UCSD-AML1 (cell line): ENCODE measurements at regions not wholly inside any gene's neighbourhood (a gene's known extent, or its start where the extent isn't known, plus 50 kb on each side); places are given as distances from the start of the nearest gene placed in this dataset.
"Not testable (repeated sequence)": the region's sequence is repeated elsewhere in the genome, so short reads cannot be mapped to it uniquely, and the experiment has no call there.

Source experiments
- DNase-seq: peaks from one replicate; lab custom pipeline; 2025; ENCODE audit not compliant: unreplicated experiment; lab: John Stamatoyannopoulos, UW

DNA sequence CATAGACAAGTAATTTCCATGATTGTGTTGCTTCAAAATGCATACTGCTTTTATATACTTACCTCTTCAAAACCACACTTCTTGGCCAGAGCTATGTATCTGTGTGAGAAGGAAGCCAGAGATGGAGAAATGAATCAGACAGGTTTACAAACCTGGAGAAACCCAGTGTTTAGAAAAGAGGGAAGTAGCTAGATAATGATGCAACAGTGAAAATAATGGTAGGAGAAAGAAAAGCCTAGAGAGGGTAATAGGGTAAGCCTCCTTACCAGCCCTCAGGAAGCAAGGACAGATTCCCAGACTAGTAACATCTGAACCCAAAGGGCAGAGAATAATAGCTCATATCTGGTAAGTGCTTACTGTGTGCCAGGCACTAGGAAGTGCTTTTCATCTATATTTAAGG lies 250.3 kb upstream of the CDH11 start:
- no peak for DNase-seq

DNA sequence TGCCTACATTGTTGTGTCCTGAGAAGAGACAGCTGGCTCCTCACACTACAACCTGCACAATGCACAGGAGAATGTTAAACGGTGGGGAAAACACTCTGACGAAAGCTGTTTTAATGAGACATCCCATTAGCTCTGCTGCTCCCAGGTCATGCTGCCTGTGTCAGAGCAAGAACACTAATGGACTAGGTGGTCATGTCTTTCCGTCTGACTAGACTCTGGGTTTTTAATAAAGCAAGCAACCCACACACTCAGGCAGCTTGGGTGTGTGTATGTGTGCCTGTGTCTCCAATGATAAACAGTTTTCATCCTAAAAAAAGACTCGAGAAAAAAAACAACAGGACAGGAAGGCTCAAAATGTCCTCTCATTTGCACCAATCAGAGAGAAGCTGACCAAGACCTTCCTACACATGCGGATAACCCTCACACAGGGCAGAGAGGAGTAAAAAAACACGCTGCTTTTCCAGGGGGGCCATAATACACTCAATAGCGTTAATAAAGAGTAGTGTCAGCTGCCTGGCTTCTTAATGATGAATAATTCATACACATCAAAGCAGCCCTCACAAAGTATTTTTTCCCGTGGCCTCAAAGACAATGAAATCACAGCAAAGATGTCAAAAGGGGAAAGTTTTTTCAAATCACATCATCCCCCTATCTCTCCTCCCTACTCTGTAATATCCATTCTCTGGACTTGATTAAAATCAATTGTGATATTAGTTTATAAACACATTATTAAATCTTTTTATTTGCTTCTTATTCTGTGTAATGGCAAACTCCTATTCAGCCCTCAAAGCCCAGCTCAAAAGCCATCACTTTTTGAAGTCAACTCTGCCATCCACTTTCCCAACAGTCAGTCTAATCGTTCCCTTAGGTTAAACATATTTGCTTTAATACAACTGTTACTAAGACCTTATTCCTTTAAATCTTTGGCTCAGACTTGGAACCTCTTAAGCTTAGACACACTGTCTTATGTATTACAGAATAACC lies 244.2 kb upstream of the CDH11 start:
- DNase-seq: no peak

DNA sequence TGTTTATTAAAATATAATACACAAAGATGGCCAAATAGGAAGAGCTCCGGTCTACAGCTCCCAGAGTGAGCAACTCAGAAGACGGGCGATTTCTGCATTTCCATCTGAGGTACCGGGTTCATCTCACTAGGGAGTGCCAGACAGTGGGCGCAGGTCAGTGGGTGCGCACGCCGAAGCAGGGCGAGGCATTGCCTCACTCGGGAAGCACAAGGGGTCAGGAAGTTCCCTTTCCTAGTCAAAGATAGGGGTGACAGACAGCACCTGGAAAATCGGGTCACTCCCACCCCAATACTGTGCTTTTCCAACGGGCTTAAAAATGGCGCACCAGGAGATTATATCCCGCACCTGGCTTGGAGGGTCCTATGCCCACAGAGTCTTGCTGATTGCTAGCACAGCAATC lies 234.9 kb upstream of the CDH11 start:
- DNase-seq: not testable (repeated sequence)

DNA sequence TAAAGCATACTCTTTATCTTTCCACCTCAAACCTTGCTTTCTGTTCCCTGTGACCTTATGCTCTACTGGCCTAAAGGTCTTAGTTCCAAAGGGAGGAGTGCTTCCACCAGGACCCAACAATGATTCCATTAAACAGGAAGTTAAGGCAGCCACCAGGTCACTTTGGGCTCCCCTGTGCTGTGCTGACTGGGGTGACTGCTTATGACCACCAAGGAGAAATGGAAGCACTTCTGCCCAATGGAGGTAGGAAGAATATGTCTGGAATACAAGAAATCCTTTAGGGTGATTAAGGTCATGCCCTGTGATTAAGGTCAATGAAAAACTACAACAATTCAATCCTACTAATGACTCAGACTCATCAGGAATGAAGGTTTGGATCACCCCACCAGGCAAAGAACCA lies 233.8 kb upstream of the CDH11 start:
- DNase-seq: no peak

DNA sequence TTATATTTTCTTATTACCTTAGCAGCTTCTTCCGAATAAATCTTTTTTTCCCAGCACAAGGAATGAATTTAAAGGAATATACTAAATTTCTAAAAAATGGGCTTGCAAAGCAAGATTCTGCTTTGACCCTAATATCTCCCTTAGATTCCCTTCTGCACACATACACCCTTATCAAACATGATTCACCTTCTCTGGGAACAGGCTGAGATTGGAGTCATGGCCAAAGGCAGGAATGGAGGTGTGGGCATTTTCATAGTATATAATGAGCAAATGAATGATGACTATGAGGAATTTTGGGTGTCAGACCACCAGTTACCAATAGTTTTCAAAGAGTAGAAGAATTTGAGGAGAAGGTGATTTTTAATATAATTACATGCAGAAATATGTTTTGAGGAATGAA lies 231.3 kb upstream of the CDH11 start:
- no peak for DNase-seq

DNA sequence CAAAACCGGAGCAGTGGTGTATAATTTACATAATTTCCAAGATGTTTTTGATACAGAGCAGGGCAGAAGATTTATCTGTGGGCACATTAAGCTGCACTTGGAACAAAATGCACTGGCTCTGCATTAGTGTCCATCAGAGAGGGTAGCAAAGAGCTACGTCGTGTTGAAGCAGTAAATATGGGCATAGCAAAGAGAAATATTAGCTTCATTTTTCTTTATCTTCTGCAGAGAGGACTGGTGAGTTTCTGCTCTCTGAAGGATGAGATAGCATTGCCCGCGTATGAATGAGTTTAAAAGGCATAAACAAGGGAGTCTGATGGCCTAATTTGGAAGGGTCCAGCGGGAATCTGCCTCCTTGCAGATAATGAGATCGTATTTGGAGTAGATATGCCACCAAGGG lies 227.8 kb upstream of the CDH11 start:
- no peak for DNase-seq

DNA sequence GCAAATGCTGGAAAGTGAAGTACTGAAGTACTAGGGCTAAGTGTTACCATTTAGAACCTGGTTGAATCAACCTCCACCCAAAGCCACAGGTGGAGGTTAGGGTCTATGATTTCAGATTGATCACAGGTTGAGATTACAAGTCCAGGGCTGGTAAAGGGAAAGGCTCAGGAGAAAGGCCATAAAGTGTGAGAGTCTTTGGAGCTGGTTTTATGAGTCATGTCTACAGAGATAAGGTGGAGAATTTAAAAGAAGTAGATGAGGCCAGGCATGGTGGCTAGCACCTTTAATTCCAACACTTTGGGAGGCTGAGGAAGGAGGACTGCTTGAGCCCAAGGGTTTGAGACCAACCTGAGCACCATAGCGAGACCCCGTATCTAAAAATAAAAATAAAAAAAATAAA lies 221.7 kb upstream of the CDH11 start:
- no peak for DNase-seq

DNA sequence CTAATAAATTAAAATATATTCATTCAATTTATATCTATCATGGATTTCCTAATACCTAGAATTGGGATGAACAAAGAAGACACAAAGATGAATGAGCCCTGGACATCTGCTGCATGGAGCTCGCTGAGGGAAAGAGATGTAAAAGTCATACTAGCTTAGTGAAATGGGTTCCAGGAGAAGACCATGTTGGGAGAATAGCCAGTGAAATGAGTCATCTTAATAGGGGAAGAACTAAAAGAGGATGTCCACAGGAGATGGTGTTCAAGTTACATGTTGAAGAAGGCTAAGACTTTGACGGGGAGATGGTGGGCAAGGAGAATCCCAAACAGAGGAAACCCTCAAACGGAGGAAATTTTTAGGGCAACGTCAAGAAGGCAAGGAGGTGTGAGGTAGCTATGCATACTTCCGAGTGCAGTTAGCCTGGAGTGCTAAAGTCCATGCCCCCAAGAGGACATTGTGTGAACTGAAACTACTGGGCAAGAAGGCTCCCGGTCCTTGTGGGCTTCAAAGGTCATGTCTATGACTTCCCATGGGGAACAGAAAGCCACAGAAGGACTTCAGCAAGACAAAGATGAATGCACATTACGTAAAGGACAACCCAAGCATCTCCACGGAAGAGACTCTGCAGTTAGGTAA lies 220.5 kb upstream of the CDH11 start:
- DNase-seq: no peak

DNA sequence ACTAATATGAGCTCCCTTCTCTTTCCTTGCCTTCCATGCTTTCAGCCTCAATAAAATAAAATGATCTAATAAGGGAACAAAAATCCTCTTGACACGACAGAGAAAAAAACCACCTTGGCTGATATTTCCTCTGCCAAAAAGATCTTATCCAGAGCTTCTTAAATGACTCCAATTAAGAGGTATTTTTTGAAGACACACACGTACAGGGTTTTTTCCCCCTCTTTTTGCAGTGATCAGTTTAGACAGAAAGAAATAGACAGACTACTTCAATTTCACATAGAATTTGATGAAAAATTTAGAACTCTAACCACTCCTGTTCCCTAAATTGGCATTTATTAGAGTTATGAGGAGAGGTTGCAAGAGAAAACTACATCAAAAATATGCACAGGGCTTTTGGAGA lies 217.2 kb upstream of the CDH11 start:
- DNase-seq: no peak

DNA sequence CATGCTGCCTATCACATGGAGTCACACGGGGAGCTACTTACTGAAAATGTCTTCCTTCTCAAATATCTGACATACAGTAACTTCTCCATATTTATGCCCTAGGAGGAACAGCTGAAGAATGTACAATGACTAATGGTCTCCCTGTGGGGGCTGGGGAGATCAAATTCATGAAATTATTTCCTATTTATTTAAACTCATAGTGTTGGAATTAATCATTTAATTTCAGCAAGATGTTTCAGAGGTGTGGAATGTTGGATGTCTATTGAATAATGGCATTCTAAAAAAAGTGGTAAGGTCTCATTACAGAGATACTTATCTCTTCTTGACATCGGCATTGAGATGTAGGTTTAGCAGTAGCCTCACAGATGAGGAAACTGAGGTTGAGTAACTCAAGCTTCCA lies 214.3 kb upstream of the CDH11 start:
- no peak for DNase-seq

DNA sequence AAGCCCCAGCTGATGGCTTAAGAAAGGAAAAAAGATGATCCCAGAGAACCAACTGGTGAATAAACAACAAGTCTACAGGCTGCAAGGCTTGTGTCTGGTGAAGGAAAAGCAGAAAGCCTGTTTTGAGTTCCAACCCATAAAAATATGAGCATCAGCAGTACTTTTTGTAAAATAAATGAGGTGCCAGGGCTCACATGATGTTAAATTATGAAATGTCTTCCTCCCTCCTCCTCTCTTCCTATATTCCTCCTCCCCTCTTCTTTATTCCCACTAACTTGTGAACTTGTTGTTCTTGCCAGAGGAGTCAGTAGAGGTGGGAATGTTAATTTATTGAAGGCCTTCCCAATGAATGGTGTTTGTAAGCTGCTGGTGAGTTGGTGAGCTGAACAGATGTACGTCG lies 212.2 kb upstream of the CDH11 start:
- no peak for DNase-seq

DNA sequence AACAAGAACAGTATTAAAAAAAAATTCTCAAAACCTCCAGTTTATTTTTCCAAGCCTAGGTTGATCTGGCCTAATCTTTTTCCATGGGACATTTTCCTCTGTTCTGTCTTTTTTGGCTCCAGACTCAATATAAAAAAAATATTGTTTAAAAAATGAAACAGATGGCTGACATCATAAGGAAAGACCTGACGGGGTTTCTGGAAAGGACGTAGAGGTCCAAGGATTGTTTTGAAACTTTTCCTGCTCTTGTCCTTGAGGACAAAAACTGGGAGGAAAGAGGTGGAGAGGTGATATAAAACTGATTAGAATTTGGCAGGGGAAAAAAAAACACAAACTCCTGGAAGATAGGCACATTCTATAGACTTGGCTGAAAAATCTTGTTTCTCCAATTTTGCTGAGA lies 211.4 kb upstream of the CDH11 start:
- DNase-seq: no peak

DNA sequence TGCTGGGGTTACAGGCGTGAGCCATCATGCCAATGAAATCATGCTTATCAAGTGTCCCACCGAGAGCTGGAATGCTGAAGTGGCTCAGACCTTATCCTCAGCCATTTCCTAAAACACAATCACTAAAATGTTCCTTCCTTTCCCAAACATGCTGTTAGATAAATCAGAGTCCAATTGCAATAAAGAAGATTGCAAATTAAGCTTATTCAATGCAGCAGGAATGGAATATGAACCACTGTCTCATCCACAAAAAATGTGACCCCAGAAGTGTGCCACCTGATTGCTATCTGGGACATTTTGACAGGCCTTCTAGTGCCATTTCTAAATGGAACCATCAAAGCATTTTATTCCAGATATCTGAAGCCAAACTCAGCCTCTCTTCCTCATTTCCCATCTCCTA lies 205.5 kb upstream of the CDH11 start:
- no peak for DNase-seq

DNA sequence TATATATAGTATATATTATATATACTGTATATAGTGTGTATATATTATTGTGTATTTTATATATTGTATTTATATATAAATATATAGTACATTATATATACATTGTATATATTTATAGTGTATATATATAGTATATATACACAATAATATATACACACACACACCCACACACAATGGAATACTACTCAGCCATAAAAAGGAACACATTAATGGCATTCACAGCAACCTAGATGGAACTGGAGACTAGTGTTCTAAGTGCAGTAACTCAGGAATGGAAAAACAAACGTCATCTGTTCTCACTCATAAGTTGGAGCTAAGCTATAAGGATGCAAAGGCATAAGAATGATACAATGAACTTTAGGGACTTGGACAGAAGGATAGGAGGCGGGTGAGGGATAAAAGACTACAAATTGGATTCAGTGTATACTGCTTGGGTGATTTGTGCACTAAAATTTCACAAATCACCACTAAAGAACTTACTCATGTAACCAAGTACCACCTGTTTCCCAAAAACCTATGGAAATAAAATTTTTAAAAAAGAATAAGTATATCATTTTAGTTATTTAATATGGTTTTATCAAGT lies 201.9 kb upstream of the CDH11 start:
- DNase-seq: no peak

DNA sequence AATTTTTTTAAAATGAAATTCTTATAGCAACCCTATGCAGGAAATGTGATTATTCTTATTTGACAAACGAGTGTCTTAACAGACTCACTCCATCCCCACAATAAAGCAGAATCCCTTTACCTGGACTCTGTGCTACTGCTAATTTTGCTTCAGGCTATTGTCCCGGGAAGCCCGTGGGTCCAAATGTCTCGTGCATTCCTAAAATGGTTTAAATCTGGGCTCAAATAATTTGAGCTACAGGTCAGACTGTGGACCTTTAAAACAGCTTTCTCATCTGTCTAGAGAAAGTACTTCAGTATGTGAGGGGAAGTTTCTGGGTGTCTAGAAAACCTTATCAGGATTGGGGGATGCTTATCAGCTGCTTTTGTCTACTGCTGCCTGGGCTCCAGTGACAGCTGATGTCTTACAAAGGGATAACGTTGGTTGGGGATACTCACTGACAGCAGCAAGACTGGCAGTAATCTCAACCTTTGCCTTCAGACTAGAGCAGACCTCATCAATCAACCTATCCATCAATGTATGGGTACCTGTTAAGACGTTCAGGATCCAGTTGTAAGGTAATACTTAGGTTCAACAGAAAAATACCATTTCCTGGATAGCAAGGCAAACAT lies 197.9 kb upstream of the CDH11 start:
- DNase-seq: no peak

DNA sequence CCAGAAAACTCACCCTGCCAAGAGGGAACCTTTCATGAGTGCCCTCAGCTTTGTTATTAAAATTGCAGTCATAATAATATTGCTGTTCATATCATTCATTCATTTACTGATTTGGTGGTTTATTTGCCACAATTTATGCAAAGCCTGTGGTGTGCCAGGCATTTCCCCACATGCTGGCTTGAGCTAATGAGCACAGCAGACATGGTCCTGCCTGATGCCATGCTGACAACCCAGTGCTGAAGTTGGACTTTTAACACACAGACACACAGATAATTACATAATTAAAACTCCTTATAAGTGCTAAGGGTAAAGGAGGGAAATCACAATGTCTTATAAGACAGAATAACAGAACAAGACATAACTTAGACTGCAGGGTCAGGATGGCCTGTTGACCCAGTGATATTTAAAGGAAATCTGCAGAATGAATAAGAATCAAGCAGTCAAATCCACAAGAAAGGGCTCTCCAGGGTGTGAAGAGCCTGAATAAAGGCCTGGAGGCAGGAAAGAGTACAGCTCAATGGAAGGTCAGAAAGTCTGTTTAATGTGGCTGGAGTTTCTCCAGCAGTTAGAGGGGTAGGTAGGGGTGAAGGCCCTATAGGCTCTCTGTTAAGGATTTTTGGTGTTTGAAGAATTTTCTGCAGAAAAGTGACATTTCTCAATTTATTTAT lies 196.9 kb upstream of the CDH11 start:
- no peak for DNase-seq

DNA sequence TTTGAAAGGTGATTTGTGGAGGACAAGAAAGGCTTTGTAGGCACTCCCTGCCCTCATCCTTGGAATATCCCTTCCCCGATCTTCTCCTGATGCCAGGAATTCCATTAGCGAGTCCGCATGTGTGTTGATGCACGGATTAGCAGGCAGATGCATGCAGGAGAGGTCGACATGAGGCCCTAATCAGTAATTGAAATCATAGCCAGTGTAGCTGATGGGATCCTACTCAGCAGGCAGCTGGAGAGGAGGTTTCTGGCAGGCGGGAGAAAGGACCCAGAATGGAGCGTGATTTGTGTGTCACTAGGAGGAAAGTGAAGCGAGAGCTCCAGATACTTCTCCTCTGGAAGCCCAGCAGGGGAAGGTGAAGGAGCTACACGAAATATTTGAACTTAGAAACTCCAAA lies 196.3 kb upstream of the CDH11 start:
- DNase-seq: no peak

DNA sequence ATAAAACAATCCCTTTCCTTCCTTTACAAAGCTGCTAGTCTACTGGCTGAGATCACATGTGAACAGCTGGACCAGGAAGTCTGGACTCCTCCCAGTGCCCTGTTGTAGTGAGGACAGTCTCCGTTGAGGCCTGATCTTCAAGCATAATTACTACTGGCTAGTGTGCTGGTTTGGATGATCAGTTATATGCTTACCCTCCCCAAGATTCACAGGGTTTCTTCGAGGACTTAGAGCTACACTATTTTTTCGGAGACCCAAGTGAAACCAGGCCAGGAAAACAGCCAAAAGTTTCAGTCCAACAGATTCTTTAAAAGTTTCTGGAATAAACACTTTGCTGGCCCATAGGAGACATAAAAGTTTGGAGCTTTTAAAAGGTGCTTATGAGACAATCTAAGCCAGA lies 194.9 kb upstream of the CDH11 start:
- no peak for DNase-seq

DNA sequence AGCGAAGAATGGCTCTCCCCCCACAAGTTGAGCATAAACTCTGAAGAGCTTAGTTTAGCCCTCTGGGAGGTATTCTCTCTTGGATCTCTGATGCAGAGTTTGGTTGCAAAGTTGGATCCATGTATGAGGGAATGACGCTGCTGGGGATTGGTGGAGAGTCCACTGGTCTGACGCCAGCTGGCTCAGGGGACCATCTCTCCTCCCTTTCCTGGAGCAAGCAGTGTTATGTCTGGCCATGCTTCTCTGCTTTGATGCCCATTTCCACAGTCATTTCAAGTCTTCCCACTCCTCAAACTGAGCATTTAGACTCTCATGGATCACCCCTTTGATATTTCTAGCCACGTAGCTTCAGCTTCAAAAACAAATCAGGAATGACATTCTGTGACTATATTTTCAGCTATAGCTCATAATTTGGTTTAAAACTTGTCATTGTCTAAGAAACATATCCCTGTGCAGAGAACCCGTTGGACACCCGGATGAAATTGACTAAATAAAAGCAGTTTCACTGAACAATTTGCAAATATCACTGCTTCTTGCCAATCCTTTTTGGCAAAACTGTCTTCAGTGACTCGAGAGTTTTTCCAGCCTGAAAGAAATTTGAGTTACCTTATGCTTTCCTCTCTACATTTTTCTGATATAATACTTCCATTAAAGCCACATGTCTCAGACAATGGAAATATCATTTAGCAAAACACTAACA lies 193.4 kb upstream of the CDH11 start:
- DNase-seq: no peak

DNA sequence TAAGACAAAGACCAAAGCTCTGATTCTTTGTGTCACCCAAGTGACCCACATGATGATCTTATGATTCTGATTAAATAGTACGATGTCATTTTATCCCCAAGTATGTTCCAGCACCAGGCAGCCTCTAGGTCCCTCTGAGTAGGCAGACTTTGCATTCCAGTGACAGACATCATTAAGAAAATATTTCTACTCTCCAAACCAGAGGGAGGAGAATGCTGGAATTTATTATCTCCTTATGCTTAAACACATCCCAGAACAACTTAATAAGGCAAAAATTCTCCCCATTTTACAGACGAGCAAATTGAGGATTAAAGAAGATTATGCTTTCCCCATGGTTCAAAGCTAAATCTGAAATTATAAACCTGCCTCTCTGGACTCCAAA lies 192.8 kb upstream of the CDH11 start:
- no peak for DNase-seq
